ENCODE measurements at regions not wholly inside any gene's neighbourhood (a gene's known extent, or its start where the extent isn't known, plus 50 kb on each side); places are given as distances from the start of the nearest gene placed in this dataset.

DNA sequence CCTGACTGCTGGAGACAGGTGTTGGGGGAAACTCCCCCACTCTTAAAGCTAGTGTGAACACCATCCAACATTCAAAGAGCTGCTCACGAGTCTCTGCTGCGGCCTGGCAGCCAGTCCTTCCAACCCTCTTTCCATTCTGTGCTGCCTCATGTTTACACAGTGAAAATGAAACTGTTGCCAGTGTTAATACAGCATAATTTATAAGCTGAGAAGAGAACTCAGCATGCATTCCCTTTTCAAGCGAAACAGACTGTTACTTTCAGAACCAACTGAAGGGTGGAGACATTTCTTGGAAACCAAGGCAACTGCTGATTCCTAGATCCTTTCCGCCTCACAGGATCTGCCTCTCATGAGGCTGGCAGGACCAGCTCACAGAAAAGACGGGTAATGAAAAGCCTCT, 533.8 kb upstream of the ID4 start:
- no peak for DNase-seq (ENCODE audit: unreplicated experiment)
- TF ChIP-seq, protein P1, sequence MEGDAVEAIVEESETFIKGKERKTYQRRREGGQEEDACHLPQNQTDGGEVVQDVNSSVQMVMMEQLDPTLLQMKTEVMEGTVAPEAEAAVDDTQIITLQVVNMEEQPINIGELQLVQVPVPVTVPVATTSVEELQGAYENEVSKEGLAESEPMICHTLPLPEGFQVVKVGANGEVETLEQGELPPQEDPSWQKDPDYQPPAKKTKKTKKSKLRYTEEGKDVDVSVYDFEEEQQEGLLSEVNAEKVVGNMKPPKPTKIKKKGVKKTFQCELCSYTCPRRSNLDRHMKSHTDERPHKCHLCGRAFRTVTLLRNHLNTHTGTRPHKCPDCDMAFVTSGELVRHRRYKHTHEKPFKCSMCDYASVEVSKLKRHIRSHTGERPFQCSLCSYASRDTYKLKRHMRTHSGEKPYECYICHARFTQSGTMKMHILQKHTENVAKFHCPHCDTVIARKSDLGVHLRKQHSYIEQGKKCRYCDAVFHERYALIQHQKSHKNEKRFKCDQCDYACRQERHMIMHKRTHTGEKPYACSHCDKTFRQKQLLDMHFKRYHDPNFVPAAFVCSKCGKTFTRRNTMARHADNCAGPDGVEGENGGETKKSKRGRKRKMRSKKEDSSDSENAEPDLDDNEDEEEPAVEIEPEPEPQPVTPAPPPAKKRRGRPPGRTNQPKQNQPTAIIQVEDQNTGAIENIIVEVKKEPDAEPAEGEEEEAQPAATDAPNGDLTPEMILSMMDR (IDR thresholded peaks at IDR 0.05; ENCODE audit: unreplicated experiment): no peak
- Mint-ChIP-seq H3K36me3 (ENCODE audit: insufficient read depth, unreplicated experiment) (no peaks in the 10 kb centered on the region), H3K9me3 (ENCODE audit: unreplicated experiment) (no peaks in the 10 kb centered on the region), H3K4me3 (ENCODE audit: unreplicated experiment) (no peak overlapping the region), H3K27ac (ENCODE audit: low read depth, unreplicated experiment) (no peak overlapping the region), H3K27me3 (ENCODE audit: insufficient read depth, unreplicated experiment) (no peaks in the 10 kb centered on the region), H3K4me1 (ENCODE audit: insufficient read depth, unreplicated experiment) (peaks cover 6% of the 10 kb centered on the region)
- ChIA-PET CTCF (interaction anchor here (0.6 kb wide), 1 partner anchor 8 kb away, joined by 4 read pairs; no protein-coding TSS in a partner anchor), POLR2A (no interaction called here)
- no TSS peak for BruUV-seq (replicated peaks)
- intact Hi-C loops (cut with micrococcal nuclease): no loop called here

DNA sequence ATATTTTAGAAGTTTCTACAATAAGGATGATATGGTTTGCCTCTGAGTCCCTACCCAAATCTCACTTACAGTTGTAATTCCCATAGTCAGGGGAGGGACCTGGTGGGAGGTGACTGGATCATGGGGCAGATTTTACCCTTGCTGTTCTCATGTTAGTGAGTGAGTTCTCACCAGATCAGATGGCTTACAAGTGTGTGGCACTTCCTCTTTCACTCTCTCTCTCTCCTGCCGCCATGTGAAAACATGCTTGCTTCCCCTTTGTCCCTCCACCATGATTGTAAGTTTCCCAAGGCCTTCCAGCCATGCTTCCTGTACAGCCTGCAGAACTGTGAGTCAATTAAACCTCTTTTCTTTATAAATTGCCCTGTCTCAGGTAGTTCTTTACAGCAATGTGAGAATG, 527.5 kb upstream of the ID4 start:
- CTCF ChIA-PET: no interaction called here
- H3K9me3 Mint-ChIP-seq (ENCODE audit: unreplicated experiment): no peaks in the 10 kb centered on the region
- no peaks in the 10 kb centered on the region for H3K36me3 Mint-ChIP-seq (ENCODE audit: insufficient read depth, unreplicated experiment)
- BruUV-seq (replicated peaks): no TSS peak
- no peaks in the 10 kb centered on the region for H3K4me1 Mint-ChIP-seq (ENCODE audit: insufficient read depth, unreplicated experiment)
- TF ChIP-seq, protein P1 (IDR thresholded peaks at IDR 0.05; ENCODE audit: unreplicated experiment): no peak
- H3K4me3 Mint-ChIP-seq (ENCODE audit: unreplicated experiment): no peak overlapping the region
- POLR2A ChIA-PET: no interaction called here
- DNase-seq (ENCODE audit: unreplicated experiment): no peak
- intact Hi-C loops (cut with micrococcal nuclease): no loop called here
- no peaks in the 10 kb centered on the region for H3K27me3 Mint-ChIP-seq (ENCODE audit: insufficient read depth, unreplicated experiment)
- H3K27ac Mint-ChIP-seq (ENCODE audit: low read depth, unreplicated experiment): no peak overlapping the region

DNA sequence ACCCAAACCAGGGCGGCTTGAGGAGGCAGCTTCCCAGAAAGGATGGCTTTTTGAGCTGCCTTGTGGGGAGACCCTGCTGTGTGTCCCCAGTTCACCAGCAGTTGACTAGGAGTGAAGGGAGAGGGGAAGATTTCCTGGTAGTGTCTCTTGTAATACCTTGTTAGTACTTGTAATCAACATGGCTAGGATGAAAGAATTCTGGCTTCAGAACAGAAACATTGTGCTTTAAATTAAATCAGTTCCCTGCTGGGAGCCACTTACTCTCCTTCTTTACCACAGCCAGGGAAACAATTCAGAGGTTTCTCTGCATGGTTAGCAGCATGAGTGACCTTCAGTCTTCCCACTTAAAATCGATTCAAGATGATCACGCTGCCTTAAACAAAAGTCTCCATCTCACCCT, 525.4 kb upstream of the ID4 start:
- Mint-ChIP-seq H3K36me3 (ENCODE audit: insufficient read depth, unreplicated experiment) (no peaks in the 10 kb centered on the region), H3K4me1 (ENCODE audit: insufficient read depth, unreplicated experiment) (no peaks in the 10 kb centered on the region), H3K27ac (ENCODE audit: low read depth, unreplicated experiment) (no peak overlapping the region), H3K9me3 (ENCODE audit: unreplicated experiment) (no peaks in the 10 kb centered on the region), H3K27me3 (ENCODE audit: insufficient read depth, unreplicated experiment) (no peaks in the 10 kb centered on the region), H3K4me3 (ENCODE audit: unreplicated experiment) (no peak overlapping the region)
- no peak for DNase-seq (ENCODE audit: unreplicated experiment)
- TF ChIP-seq, protein P1 (IDR thresholded peaks at IDR 0.05; ENCODE audit: unreplicated experiment): no peak
- CTCF ChIA-PET: no interaction called here
- POLR2A ChIA-PET: interaction anchor here (1.1 kb wide), 1 partner anchor 16 kb away, joined by 3 read pairs; no protein-coding TSS in a partner anchor
- intact Hi-C loops (cut with micrococcal nuclease): no loop called here
- no TSS peak for BruUV-seq (replicated peaks)

DNA sequence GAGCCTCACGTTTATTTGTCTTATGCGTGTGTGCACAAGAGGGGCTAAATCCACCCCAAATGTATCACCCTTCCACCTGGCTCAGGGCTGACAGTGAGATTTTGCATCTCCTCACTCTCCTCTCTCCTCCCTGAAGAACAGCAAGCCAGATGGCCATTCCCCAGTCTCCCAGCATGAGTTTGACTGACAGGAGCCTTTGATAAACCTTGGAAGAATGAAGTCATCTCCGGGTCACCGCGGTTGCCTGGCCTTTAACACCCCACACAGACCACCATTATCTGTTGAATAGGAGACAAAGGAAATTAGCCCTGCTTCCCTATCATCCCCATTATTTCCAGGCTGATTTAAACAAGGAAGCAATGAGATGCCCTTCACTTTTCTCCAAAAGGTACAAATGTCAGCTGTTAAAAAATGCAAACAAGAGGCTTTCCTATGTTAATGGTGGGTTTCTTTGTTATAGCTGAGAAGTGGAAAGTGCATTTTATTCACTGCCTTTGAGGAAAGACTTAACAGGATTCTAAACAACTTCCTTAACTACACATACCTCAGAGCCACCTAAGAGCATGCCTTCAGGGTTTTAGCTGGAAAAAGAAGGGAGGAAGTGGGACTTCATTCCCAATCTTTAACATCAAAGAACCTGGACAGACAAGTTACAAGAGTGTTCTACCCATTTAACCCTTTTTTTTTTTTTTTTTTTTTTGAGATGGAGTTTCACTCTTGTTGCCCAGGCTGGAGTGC, 524.8 kb upstream of the ID4 start:
- intact Hi-C loops (cut with micrococcal nuclease): no loop called here
- H3K27ac Mint-ChIP-seq (ENCODE audit: low read depth, unreplicated experiment): no peak overlapping the region
- H3K4me3 Mint-ChIP-seq (ENCODE audit: unreplicated experiment): no peak overlapping the region
- no peaks in the 10 kb centered on the region for H3K9me3 Mint-ChIP-seq (ENCODE audit: unreplicated experiment)
- no peaks in the 10 kb centered on the region for H3K27me3 Mint-ChIP-seq (ENCODE audit: insufficient read depth, unreplicated experiment)
- no peaks in the 10 kb centered on the region for H3K4me1 Mint-ChIP-seq (ENCODE audit: insufficient read depth, unreplicated experiment)
- POLR2A ChIA-PET: no interaction called here
- no TSS peak for BruUV-seq (replicated peaks)
- no peaks in the 10 kb centered on the region for H3K36me3 Mint-ChIP-seq (ENCODE audit: insufficient read depth, unreplicated experiment)
- TF ChIP-seq, protein P1 (IDR thresholded peaks at IDR 0.05; ENCODE audit: unreplicated experiment): no peak
- no peak for DNase-seq (ENCODE audit: unreplicated experiment)
- CTCF ChIA-PET: interaction anchor here (0.6 kb wide), 1 partner anchor 28 kb away, joined by 3 read pairs; no protein-coding TSS in a partner anchor

Data from MCF 10A (cell line).